SU-DHL-6 (cell line): ENCODE measurements at regions not wholly inside any gene's neighbourhood (a gene's known extent, or its start where the extent isn't known, plus 50 kb on each side); places are given as distances from the start of the nearest gene placed in this dataset.

ENCODE experiments used
- CTCF ChIP-seq: fragments of 200-600 bp; sonication (generic); IDR thresholded peaks from one replicate; pipeline ENCODE4 v1.5.1; 2017; ENCODE audit warnings: antibody characterized with exemption, mild to moderate bottlenecking, low read length, moderate library complexity; ENCODE audit not compliant: insufficient read depth, poor library complexity, severe bottlenecking
- EZH2phosphoT487 ChIP-seq: fragments of 200-600 bp; sonication (generic), shearing (Covaris generic); conservative IDR thresholded peaks from 2 replicates; pipeline ENCODE4 v1.6.1; 2018; ENCODE audit warnings: mild to moderate bottlenecking, antibody characterized with exemption, low read length, moderate library complexity, mixed read lengths

GRCh38 chr1:213692321-213692720 lies 295.5 kb upstream of the PROX1 start:
- TF ChIP-seq CTCF: no peak
- TF ChIP-seq EZH2phosphoT487: no peak
